GM12873 (cell line): ENCODE measurements at regions not wholly inside any gene's neighbourhood (a gene's known extent, or its start where the extent isn't known, plus 50 kb on each side); places are given as distances from the start of the nearest gene placed in this dataset.

Experiments used
- CTCF ChIP-seq: IDR thresholded peaks from 2 replicates; pipeline ENCODE4 v1.5.1; 2012; ENCODE audit warnings: low read depth, mild to moderate bottlenecking, moderate library complexity, low read length, control low read depth; ENCODE audit not compliant: insufficient read depth; ENCODE audit errors: missing control alignments

- TF ChIP-seq CTCF = no peak
Observed at GRCh38 chr16:73361061-73361460, 313.1 kb upstream of the ZFHX3 start.

GRCh38 chr16:73356401-73357079 is 308.6 kb upstream of the ZFHX3 start:
- no peak for TF ChIP-seq CTCF

- TF ChIP-seq CTCF = no peak
Observed at GRCh38 chr16:73355981-73356380, 308.1 kb upstream of the ZFHX3 start.

- TF ChIP-seq CTCF = no peak
Observed at GRCh38 chr16:73354434-73354833, 306.5 kb upstream of the ZFHX3 start.

GRCh38 chr16:73350707-73351452 is 303.0 kb upstream of the ZFHX3 start:
- no peak for TF ChIP-seq CTCF

GRCh38 chr16:73347500-73348375 is 299.8 kb upstream of the ZFHX3 start:
- no peak for TF ChIP-seq CTCF

GRCh38 chr16:73339821-73340220 is 291.9 kb upstream of the ZFHX3 start:
- no peak for TF ChIP-seq CTCF
